ENCODE measurements at regions not wholly inside any gene's neighbourhood (a gene's known extent, or its start where the extent isn't known, plus 50 kb on each side); places are given as distances from the start of the nearest gene placed in this dataset.
A peak's percentile ranks its signal among the peaks of the same experiment; 100 is the strongest.

- ATAC-seq (replicated peaks) = no peak
- Mint-ChIP-seq H3K4me3 (no peak overlapping the region), H3K27me3 (no peaks in the 10 kb centered on the region), H3K4me1 (peaks cover 0 to 2% of the 10 kb centered on the region in 2 donors), H3K9me3 (peaks cover 2 to 5% of the 10 kb centered on the region in 2 donors), H3K27ac (peak overlapping the region; percentile 37), H3K36me3 (peaks cover 3% of the 10 kb centered on the region in 2 donors)
- no peak for DNase-seq
Observed at GRCh38 chr12:91993287-91994017, 152.2 kb downstream of the BTG1 start.

DNA sequence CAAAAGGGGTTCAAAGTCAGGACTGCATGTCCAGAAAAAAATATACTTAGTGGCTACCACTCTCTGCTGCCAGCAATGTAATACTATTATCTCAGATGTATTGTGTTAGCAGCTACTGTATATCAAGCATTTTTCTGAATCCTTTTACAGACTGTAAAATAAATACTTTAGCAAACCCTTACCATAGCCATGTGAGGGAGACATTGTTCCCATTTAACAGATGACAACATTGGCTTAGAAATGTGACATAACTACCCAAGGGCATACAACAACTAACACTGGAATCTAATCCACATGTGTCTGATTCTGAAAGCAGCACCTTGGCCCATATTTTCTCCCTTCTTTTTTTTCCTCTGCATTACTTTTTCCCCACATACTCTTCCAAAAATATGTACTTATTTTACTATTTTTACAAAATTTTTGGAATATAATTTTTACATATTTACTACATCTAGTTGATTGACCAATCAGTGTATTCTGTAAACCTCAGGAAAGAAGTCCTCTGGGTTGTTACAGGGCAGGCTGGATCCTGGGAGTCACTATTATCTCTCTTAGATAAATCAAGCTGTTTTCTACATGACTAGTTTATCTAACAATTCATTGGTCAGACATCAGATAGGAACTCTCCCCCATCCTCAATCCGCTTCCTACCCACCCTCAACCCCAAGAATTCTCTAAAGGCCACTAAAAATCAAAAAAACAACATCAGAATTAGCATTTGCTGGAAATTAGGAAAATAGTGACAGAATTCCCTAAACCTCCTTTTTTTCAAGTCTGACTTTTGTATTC lies 154.1 kb downstream of the BTG1 start:
- DNase-seq = no peak
- Mint-ChIP-seq H3K4me1 (no peaks in the 10 kb centered on the region), H3K4me3 (no peak overlapping the region), H3K27ac (no peak overlapping the region), H3K36me3 (no peaks in the 10 kb centered on the region), H3K27me3 (no peaks in the 10 kb centered on the region), H3K9me3 (no peaks in the 10 kb centered on the region)
- peak in 1 of 2 donors; percentile 36 for ATAC-seq (replicated peaks)

DNA sequence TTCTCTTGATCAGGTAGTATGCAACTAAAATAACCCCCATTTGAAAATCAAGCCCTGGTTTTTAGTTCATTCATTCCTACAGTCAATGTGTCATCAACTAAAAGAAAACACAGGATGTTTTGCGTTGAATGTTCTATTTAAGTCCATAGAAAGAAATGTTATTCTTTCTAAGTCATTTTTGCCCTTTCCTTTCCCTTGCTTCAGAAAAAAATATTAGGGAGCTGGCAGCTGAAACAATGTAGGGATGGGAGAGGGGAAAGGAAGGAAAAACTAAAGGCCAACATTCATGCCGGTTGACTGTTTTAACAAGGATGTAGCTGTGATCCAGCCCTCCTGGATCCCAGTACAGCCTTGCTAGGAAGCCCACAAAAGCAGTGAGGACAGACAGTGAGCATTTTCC lies 155.1 kb downstream of the BTG1 start:
- no peaks in the 10 kb centered on the region for H3K9me3 Mint-ChIP-seq
- DNase-seq (no peak), ATAC-seq (replicated peaks) (no peak)
- no peaks in the 10 kb centered on the region for H3K4me1 Mint-ChIP-seq
- no peak overlapping the region for H3K27ac Mint-ChIP-seq
- no peaks in the 10 kb centered on the region for H3K27me3 Mint-ChIP-seq
- H3K36me3 Mint-ChIP-seq = no peaks in the 10 kb centered on the region
- H3K4me3 Mint-ChIP-seq = no peak overlapping the region

- Mint-ChIP-seq H3K27ac (no peak overlapping the region), H3K27me3 (no peaks in the 10 kb centered on the region), H3K9me3 (no peaks in the 10 kb centered on the region), H3K36me3 (no peaks in the 10 kb centered on the region), H3K4me3 (no peak overlapping the region), H3K4me1 (no peaks in the 10 kb centered on the region)
- no peak for DNase-seq
- ATAC-seq (replicated peaks) = no peak
Observed at GRCh38 chr12:91989143-91989542, 156.5 kb downstream of the BTG1 start.

GRCh38 chr12:91988086-91988923 lies 157.3 kb downstream of the BTG1 start:
- H3K27ac Mint-ChIP-seq = no peak overlapping the region
- no peaks in the 10 kb centered on the region for H3K9me3 Mint-ChIP-seq

GRCh38 chr12:91986084-91986483 lies 159.6 kb downstream of the BTG1 start:
- Mint-ChIP-seq H3K36me3 (no peaks in the 10 kb centered on the region), H3K9me3 (no peaks in the 10 kb centered on the region), H3K4me1 (no peaks in the 10 kb centered on the region), H3K27me3 (no peaks in the 10 kb centered on the region), H3K27ac (no peak overlapping the region), H3K4me3 (no peak overlapping the region)
- ATAC-seq (replicated peaks) = no peak
- DNase-seq = no peak

More at GRCh38 chr12:91988086-91988923, 157.3 kb downstream of the BTG1 start:
- DNase-seq = no peak
- ATAC-seq (replicated peaks) = no peak
- Mint-ChIP-seq H3K36me3 (no peaks in the 10 kb centered on the region), H3K4me1 (no peaks in the 10 kb centered on the region), H3K4me3 (no peak overlapping the region), H3K27me3 (no peaks in the 10 kb centered on the region)

GRCh38 chr12:91985002-91985787 lies 160.5 kb downstream of the BTG1 start:
- ATAC-seq (replicated peaks) (no peak), DNase-seq (no peak)
- no peaks in the 10 kb centered on the region for H3K27me3 Mint-ChIP-seq
- H3K4me3 Mint-ChIP-seq = no peak overlapping the region
- H3K9me3 Mint-ChIP-seq = no peaks in the 10 kb centered on the region
- H3K36me3 Mint-ChIP-seq = no peaks in the 10 kb centered on the region
- no peak overlapping the region for H3K27ac Mint-ChIP-seq
- H3K4me1 Mint-ChIP-seq = no peaks in the 10 kb centered on the region

DNA sequence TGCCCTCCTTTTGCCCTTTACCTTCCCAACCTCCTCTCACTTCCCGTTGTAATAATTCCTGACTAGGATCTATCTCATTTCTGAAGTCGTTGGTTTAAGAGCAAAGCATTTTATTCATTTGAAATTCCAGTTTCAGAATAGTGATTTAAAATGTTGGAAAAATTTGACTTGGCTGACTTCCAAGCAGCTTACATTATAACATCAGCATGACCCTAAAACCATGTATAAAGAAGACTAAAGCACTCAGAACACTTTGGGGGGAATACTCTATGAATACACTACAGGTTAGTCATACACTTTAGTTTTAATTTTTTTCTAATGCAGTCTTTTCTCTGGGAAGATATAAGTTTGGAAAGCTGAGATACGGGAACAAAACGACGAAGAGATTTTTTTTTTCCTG lies 161.1 kb downstream of the BTG1 start:
- H3K27ac Mint-ChIP-seq = peak overlapping the region; percentile 33
- H3K9me3 Mint-ChIP-seq = no peaks in the 10 kb centered on the region
- H3K36me3 Mint-ChIP-seq = no peaks in the 10 kb centered on the region
- no peaks in the 10 kb centered on the region for H3K4me1 Mint-ChIP-seq
- DNase-seq (no peak), ATAC-seq (replicated peaks) (no peak)
- no peaks in the 10 kb centered on the region for H3K27me3 Mint-ChIP-seq
- H3K4me3 Mint-ChIP-seq = no peak overlapping the region

- H3K4me1 Mint-ChIP-seq = no peaks in the 10 kb centered on the region
- no peaks in the 10 kb centered on the region for H3K9me3 Mint-ChIP-seq
- no peaks in the 10 kb centered on the region for H3K36me3 Mint-ChIP-seq
- no peak overlapping the region for H3K4me3 Mint-ChIP-seq
- H3K27me3 Mint-ChIP-seq = no peaks in the 10 kb centered on the region
- H3K27ac Mint-ChIP-seq = no peak overlapping the region
- DNase-seq (no peak), ATAC-seq (replicated peaks) (no peak)
Observed at GRCh38 chr12:91983935-91984334, 161.7 kb downstream of the BTG1 start.

DNA sequence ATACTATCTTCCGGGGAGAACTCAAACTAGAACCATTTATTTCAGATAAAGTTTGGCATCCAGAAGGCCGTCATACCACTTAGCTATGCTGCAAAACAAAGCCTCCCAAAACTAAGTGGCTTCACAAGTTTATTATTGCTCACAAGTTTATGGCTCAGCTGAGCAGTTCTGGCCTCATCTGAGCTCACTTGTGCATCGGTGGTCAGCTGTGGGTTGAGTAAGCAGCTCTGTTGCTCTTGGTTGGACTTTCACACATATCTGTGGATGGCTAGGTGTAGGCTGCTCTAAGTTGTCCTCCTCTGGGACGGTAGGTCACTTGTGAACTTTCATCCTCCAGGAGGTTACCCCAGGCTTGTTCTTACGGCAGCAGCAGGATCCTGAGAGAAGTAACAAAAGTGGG lies 162.7 kb downstream of the BTG1 start:
- Mint-ChIP-seq H3K27ac (no peak overlapping the region), H3K36me3 (no peaks in the 10 kb centered on the region)

DNA sequence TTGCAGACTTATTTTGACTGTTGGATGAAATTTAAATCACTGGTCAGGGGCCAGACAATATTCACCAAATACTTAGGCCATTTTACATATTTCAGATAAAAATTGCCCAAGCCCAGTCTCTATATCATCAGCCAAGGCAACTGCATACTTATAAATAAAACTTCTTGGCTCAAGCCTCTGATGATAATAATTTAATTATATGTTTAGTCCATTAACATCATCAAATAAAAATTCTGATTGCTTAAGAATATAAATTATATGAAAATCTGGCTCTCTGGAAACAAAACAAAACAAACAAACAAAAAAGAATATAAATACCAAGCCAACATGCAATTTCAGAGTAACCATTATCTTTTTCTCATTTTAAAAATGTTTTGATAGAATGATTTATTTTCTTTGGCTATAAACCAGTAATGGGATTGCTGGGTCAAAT lies 165.2 kb downstream of the BTG1 start:
- ATAC-seq (replicated peaks) = no peak
- Mint-ChIP-seq H3K4me1 (peaks cover 0 to 1% of the 10 kb centered on the region in 2 donors), H3K27ac (no peak overlapping the region), H3K27me3 (no peaks in the 10 kb centered on the region), H3K36me3 (peaks cover 0 to 5% of the 10 kb centered on the region in 2 donors), H3K9me3 (peaks cover 0 to 2% of the 10 kb centered on the region in 2 donors), H3K4me3 (no peak overlapping the region)
- DNase-seq = no peak

More for the DNA sequence above, 162.7 kb downstream of the BTG1 start:
- Mint-ChIP-seq H3K9me3 (no peaks in the 10 kb centered on the region), H3K4me3 (no peak overlapping the region), H3K27me3 (no peaks in the 10 kb centered on the region), H3K4me1 (peaks cover 0 to 1% of the 10 kb centered on the region in 2 donors)
- DNase-seq (no peak), ATAC-seq (replicated peaks) (no peak)

DNA sequence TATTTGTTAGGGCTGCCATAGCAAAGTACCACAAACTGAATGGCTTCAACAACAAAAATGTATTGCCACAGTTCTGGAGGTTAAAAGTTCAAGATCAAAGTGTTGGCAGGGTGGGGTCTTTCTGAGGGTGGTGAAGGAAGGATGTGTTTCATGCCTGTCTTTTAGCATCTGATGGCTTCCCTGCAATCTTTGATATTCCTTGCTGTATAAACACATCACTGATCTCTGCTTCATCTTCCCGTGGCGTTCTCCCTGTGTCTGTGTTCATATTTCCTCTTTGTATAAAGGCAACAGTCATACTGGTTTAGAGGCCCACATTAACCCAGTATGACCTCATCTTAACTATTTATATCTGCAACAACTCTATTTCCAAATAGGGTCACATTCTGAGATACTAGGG lies 167.5 kb downstream of the BTG1 start:
- ATAC-seq (replicated peaks) = no peak
- Mint-ChIP-seq H3K9me3 (peaks cover 0 to 2% of the 10 kb centered on the region in 2 donors), H3K4me3 (no peak overlapping the region), H3K36me3 (peaks cover 0 to 5% of the 10 kb centered on the region in 2 donors), H3K27ac (no peak overlapping the region), H3K27me3 (no peaks in the 10 kb centered on the region), H3K4me1 (peaks cover 0 to 1% of the 10 kb centered on the region in 2 donors)
- no peak for DNase-seq

DNA sequence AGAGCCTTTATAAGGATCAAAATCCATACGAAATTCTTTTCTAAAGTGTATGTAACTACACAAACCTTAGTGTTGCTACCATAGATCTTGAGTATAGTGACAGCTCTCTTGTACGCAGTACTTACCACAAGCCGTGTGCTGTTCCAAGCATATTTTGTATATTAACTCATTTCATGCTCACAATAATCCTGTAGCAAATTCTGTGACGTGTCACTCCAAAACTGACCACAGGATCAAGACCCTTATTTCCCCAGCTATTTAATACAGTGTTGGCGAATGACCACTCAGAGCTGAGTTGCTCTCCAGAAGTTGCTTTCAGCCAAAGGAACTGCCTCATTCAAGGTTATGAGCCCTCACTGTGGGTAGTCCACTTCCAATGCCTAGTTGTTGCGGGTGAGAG lies 169.8 kb downstream of the BTG1 start:
- Mint-ChIP-seq H3K4me1 (peaks cover 0 to 1% of the 10 kb centered on the region in 2 donors), H3K9me3 (peaks cover 2 to 6% of the 10 kb centered on the region in 2 donors), H3K27ac (no peak overlapping the region), H3K27me3 (no peaks in the 10 kb centered on the region), H3K36me3 (peaks cover 0 to 8% of the 10 kb centered on the region in 2 donors), H3K4me3 (no peak overlapping the region)
- DNase-seq (no peak), ATAC-seq (replicated peaks) (no peak)
